HepG2 (cell line): ENCODE measurements at regions not wholly inside any gene's neighbourhood (a gene's known extent, or its start where the extent isn't known, plus 50 kb on each side); places are given as distances from the start of the nearest gene placed in this dataset.

Source experiments
- CC2D1A ChIP-seq: sonication (generic); formaldehyde crosslinking; IDR thresholded peaks from 2 replicates; pipeline ENCODE4 v1.8.1; 2023; ENCODE audit warnings: mild to moderate bottlenecking, missing genetic modification reagents
- ESRRA ChIP-seq: sonication (generic); formaldehyde crosslinking; IDR thresholded peaks from 2 replicates; pipeline ENCODE4 v1.5.1; 2020; ENCODE audit warnings: mild to moderate bottlenecking, low read depth, missing genetic modification reagents
- NBN ChIP-seq: fragments of 450-650 bp; conservative IDR thresholded peaks from 2 replicates; pipeline ENCODE4 v1.6.1; 2017
- POLR2A ChIP-seq, 2 experiments: IDR thresholded peaks; 2 replicates each; pipeline ENCODE4 v1.6.1; 2011; ENCODE audit warnings: low read depth in 2 of 2, low read length in 2 of 2, mild to moderate bottlenecking in 1 of 2, moderate library complexity in 1 of 2; ENCODE audit not compliant: insufficient read depth in 1 of 2
- ZBTB46 ChIP-seq: sonication (generic); formaldehyde crosslinking; IDR thresholded peaks from 2 replicates; pipeline ENCODE4 v1.4.0; 2020; ENCODE audit warnings: mild to moderate bottlenecking, missing genetic modification reagents, borderline replicate concordance
- ZNF263 ChIP-seq: sonication (generic); formaldehyde crosslinking; IDR thresholded peaks from 2 replicates; pipeline ENCODE4 v1.4.0; 2020; ENCODE audit warnings: missing genetic modification reagents
- ZNF335 ChIP-seq: sonication (generic); formaldehyde crosslinking; IDR thresholded peaks from 2 replicates; pipeline ENCODE4 v1.4.0; 2020; ENCODE audit warnings: missing genetic modification reagents
- TF ChIP-seq, protein P1 (sequence below): IDR thresholded peaks from 2 replicates; pipeline ENCODE4 v1.6.1; 2012; ENCODE audit warnings: inconsistent platforms

DNA sequence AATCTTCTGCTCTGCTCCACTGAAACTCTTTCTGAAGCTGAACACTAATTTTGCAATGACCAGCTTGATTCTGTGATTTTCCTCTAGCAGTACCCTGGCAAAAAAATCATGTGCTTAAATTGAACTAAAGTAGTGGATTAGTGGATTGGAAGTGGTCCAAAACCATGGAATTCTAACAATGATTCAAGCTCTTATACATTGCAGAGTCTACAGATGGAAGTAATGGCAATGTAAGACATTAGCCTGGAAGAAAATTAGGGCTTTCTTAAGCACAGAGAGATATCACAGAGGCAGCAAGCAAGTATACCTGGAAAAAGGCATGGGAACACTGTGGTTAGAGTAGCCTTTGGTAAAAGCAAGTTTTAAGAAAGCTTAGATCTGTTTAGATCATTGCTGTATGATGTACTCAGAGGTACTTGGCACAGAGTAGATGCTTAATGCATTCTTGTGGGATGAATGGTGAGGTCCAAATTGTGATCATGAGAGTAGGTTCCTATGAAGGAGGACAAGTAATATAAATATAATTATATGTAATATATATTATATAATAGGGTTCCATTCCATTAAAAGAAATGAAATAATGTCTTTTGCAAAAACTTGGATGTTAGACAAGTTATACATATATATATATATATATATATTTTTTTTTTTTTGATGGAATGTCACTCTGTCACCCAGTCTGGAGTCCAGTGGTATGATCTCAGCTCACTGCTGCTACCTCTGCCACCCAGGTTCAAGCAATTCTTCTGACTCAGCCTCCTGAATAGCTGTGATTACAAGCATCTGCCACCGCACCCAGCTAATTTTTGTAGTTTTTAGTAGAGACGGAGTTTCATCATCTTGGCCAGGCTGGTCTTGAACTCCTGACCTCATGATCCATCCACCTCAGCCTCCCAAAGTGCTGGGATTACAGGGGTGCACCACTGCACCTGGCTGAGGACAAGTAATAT lies 172.2 kb upstream of the SCN7A start:
- no peak for TF ChIP-seq NBN
- no peak for TF ChIP-seq ZNF335 (CRISPR knock-in tag)
- TF ChIP-seq CC2D1A (CRISPR knock-in tag), result no peak
- TF ChIP-seq ZBTB46 (CRISPR knock-in tag), result no peak
- TF ChIP-seq ZNF263, result no peak
- TF ChIP-seq, protein P1, sequence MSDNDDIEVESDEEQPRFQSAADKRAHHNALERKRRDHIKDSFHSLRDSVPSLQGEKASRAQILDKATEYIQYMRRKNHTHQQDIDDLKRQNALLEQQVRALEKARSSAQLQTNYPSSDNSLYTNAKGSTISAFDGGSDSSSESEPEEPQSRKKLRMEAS, result no peak
- TF ChIP-seq POLR2A (IDR thresholded peaks at IDR 0.05; ENCODE audit: insufficient read depth in 1 of 2, low read depth in 2 of 2, low read length in 2 of 2), result no peak
- no peak for TF ChIP-seq ESRRA (CRISPR knock-in tag)
